ENCODE measurements at regions not wholly inside any gene's neighbourhood (a gene's known extent, or its start where the extent isn't known, plus 50 kb on each side); places are given as distances from the start of the nearest gene placed in this dataset.

DNA sequence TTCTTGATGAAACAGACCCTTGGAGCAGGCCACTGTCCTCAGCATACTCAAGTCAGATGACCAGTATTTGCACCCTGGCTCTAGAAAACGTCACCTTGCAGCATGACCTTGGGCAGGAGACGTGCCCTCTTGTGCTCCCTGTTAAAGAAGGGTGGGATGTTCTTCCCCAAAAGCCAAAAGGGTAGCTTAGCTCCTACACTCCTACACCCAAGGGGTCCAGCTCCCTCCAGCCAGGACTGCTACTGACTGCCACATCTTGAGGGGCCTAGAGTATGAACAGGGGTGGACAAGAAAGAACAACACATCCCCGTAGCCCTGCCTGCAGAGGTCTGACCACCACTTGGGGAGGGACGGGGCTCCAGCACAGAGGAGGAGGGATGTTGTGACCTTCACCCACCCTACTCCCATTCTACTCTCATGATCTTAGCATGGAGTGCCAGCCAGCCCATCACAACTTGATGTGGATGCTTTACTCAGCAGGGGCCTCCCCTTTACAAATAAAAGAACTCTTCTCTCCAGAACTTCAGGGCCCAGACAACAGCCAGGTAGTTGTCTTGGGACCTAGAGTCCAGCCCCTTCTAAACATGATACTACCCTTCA, 165.3 kb upstream of the ZMIZ1 start:
- DNase-seq, result no peak

DNA sequence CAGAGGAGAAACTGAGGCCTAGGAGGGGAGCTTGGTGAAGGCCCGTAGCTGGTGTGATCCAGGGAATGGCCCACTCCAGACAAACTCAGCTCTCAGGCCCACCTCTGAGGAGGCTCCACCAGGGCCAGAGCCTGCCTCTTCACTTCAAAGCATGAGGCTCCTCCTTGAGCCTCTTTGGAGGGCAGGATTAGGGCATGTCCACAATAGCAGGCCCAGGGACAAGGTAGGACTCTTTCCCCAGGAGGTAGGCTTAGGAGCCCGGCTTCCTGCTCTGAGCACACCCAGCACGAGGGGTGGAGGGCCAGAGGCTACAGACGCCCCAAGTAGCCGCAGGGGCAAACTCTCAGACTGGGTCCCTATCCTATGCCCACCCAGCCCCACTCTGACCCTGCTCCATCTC, 164.6 kb upstream of the ZMIZ1 start:
- DNase-seq, result no peak

DNA sequence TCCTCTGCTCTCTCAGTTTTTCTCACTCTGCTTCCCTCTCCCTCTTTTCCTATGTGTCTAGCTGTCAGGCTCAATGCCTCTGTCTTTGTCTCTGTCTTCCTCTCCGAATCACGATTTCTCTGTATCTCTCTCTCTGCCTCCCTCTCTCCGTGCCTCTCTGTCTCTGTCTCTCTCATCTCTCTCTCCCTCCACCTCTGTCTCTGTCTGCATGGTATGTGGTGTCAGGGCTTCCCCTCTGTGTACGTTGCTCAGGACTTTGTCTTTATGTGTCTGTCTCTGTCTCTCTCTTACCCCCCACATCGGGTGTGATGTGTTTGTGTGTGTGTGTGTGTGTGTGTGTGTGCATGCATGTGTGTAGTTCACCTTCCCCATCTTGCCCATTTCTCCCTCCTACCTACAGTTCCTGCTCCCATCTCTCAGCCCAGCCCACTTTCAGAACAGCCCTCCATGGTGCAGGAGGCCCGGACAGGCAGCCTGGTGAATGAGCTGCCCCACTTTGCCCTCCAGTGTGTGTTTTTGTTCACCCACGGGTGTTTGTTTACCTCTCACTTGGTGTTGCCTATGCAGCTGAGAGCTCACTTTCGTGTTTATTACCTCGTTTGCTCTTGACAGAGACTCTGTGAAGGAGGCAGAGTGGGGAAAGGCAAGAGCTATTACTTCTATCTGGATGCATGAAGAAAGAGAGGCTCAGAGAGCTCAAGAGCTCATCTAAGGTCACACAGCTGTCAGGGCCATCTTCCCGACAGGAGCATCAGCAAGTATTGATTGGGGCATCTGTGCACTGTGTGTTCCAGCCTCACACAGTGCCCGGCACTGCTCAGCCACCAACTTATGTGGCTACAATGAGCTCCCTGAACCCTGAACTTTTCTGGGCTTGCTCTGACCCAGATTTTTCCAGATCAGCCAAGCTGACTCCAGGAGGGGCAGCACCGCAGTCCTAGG, 163.5 kb upstream of the ZMIZ1 start:
- DNase-seq, result peak; percentile 45

DNA sequence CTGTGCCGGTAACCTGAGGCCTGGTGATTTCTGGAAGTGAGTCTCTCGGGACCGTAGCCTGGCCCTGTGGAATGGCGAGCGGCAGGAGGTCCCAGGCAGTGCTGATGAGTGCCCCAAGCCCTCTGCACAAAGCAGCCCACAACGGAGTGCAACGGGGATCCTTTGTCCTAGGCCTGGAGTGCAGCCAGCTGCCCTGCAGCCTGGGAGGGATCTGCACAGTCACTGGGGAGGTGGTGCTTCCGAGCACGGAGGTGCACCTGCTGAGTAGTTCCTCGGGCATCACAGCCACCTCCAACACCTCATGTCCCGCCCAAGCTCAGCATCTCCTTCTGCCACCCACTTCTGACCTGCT, 162.8 kb upstream of the ZMIZ1 start:
- DNase-seq, result no peak

DNA sequence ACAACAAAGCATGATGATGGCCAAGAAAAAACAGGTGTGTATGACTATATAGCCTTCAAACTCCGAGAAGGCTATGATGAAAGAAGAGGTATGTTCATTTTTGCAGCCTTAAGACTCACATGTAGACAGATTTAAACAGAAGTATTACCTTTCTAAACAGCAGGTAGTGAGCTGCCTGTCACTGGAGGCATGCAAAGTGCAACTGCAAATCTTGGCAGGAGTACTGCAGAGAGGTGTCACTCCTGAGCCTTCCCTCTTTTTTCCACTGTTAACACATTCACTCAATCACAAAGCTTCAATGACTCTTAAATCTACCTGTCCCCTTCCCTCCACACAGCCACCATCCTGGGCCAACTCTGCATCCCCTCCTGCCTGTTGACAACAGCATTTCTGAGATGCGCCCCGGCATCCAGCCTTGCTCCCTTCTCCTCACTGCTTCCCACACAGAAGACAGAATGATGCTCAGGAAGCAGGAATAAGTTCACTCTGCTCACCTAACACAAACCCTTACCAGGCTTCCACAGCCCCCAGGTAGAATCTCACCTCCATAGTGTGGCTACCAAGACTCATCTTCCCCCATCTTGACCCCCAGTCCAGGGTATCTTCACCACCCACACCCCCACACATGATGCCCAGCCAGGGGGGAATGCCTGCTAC, 161.9 kb upstream of the ZMIZ1 start:
- no peak for DNase-seq

DNA sequence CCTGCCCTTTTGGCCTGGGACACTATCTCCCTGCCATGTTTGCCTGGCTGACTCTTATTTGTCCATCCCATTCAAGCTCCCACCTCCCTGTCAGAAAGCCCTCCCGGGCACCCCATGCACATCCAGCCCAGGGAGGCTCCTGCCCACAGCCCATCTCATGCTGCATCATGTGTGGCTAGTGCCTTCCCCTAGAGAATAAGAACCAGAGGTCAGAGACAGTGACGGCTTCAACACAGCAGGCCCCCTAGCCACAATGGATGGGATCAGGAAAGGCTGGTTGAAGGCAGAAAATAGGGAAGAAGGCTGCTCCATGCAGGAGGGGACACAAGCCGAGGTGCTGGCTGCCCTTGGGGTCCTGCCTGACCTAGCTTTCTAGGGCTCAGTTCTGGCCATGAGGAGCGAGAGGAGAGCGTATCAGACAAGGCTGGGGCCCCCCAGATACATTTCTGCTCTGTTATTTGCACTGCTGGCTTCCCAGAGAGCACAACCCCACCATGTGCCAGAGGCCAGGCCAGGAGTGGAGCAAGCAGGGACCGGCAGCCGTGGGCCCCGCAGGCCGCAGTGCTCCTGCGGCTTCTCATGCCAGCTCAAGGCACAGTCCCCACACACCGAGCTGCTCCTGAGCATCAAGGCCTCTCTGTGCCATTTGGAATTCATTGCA, 161.1 kb upstream of the ZMIZ1 start:
- no peak for DNase-seq

DNA sequence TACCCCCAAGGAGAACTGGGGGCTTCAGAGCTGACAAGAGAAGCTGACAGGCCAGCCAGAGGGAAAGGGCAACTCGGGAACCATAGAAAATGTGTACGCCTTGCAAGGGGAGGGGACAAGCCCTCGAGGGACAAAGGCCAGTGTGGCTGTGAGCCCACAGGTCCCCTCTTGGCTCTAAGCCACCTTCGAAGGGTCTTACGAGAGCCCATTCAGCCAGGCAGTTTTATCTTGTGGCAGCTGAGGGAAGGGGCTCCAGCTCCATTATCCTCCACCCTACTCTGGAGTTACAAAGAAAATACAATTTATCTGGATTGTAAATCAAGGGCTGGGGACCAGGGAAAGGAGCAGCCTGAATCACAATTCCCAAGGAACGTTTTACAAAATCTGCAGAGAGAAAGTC, 159.5 kb upstream of the ZMIZ1 start:
- no peak for DNase-seq

DNA sequence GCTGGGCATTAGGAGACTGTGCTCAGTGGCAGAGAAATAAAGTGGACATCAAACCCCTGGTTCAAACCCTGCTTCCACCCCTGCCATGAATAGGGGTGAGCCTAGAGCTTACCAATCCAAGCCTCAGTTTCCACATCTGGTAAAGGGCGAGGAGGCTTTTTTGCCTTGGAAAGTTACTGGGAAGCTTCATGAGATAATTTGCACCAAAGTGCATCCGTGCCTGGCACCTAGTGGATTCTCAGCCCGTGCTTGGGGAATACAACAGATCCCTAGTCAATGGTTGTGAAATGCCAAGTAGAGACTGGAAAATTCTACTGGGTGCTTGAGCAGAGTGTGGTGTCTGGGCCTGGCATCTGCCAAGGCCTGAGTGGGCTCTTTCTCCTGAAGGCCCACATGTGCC, 158.7 kb upstream of the ZMIZ1 start:
- no peak for DNase-seq

DNA sequence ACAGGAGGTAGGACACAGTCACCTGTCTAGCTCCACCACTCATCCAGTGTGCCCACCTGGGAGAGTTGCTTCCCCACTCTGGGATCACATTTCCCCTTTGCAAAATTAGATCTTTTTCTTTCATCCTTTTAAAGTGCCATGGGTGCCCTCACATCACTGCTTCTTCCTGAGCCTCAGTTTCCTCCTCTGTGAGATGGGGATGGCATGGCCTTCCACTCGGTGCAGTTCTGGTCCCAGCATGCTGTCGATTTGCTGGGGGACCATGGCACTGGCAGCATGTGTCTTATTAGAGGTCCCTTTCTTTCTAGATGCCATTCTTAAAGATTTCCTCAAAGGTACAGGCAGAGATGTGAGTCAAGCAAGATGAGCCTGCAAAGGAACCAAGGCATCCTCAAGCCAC, 158.3 kb upstream of the ZMIZ1 start:
- no peak for DNase-seq

DNA sequence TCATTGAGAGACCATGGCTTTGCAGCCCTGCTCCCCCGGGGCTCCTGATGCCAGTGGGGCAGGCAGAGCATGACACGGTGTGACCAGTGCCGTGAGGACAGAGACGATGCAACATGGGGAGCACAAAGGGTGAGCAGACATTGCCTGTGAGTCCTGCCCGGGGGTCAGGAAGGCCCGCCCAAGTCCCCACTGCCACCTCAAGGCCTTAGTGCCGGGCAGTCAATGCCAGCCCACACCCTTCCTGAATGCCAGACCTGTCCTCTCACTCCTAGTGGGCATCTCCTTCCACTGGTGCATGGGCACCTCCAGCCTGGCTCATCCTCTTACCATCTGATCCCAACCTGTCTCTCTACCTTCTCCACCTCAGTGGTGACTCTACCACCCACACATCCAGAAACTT, 157.9 kb upstream of the ZMIZ1 start:
- no peak for DNase-seq

DNA sequence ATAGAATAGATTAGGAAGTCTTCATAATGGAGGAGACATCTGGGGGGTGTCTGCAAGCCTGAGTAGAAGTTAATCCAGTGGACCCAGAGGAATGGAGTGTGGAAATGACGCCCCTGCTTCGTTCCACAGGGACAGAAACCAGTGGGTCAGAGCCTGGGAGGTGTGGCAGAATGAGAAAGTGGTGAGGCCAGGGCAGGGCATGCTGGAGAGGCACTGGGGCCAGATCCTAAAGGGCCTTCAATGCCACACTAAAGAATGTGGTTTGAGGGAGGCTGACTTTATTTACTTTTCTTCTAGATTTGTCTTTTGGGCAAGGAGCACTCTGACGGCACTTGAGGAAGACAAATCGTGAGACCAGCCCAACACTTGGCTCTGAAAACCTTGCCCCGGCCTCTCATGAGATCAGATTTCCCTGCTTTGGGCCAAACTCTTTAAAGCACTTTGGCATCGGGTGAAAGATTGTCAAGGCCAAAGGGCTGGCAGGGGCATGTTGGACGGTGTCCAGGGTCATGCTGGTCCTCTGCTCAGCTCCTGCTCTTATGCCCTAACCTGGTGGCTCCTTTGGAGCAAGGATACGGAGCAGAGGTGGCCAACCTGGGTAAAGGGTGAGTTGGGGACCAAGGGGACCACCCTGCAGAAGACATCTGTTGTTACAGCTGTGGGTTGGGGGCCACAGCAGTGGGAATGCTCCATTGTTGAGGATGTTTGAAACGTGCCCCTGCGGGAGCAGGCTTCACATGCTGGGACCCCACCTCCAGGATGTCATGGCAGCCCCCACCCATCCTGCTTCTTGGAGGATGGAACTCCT, 157.0 kb upstream of the ZMIZ1 start:
- DNase-seq, result no peak

DNA sequence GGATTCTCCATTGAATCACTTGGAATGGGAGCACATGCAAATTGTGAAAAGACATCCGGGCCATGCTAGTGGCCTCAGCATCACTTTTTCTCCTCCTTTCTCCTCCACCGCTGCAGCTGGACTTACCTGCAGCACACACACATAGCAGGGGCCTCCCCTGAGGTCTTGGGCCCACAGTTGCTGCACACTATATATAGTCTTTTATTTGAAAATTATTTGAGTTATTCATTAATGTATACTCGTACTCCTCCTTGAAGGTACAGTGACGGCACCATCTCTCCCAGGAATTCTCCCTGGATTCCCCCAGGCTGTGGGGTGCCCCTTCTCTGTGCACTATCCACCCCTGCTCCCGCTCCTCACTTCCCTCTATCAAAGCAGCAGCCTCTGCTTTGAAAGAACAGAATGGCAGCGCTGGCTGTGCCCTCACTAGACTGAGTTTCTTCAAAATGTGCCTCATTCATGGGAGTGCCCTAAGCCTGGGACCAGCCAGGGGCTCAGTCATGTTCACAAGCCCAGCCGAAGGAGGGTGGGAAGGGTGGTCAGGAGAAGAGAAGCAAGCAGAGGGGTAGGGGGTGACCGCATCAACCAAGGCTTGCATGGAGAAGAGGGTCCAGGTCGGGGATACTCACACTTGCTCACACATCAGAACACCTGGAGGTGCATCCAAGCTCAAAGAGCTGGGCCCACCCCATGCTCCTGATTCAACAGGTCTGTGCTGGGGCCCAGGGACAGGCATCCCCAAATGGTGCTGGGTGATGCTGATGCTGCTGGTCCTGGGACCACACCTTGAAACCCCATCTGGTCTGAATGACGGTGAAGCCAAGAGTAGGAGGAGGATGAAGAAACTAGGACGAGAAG, 156.2 kb upstream of the ZMIZ1 start:
- DNase-seq, result no peak

DNA sequence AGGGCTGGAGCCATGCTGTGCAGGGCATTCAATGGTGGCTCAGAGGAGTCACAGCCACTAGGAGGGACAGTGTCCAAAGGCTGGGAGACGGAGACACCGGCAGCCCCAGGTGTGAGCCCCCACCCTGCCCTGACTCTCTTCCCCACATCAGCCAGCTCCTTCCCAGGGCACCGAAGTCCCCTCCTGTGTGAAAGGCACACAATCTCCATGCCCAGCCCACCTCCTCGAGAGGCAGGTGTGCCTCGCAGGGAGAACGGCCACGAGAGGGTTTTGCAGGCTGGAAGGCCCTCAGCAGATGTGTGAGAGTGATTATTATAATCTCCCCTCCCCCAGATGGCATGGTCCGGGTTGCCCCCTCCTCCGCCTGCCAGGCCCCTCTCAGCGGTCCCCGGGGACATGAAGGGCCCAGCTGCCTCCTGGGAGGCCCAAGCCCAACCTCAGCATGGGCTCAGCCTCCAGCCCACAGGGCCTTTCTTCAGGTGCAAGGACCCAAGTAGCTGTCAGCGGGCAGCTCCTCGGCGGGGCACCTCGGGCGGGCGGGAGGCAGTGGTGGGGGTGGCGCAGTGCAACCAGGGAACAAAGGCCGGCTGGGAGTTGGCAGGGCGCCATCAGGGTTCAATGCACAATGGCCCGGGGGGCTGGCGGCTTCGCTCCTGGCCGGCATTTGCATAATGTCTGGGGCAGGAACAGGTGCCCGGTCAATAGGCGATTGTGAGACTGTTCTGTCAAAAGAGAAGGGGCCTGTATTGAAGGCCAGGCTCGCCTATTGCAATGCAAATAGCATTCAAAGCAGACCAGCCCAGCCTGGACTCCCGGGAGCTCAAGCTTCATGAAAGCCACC, 155.3 kb upstream of the ZMIZ1 start:
- DNase-seq, result peak; percentile 94

DNA sequence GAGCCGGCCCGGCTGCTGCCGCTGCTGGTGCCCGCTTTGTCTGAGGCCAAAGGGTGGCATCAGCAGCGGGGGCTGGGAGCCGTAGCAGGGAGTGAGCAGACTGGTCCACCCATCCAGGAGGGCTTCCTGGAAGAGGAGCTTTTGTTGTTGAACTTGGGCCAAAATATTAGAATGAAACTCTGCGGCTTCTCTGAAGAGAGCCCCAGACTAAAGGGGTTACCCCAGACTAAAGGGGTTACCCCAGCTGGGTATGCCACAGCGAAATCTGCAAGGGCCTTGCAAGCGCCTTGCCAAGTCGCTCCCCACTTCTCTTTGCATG, 154.7 kb upstream of the ZMIZ1 start:
- DNase-seq, result no peak

DNA sequence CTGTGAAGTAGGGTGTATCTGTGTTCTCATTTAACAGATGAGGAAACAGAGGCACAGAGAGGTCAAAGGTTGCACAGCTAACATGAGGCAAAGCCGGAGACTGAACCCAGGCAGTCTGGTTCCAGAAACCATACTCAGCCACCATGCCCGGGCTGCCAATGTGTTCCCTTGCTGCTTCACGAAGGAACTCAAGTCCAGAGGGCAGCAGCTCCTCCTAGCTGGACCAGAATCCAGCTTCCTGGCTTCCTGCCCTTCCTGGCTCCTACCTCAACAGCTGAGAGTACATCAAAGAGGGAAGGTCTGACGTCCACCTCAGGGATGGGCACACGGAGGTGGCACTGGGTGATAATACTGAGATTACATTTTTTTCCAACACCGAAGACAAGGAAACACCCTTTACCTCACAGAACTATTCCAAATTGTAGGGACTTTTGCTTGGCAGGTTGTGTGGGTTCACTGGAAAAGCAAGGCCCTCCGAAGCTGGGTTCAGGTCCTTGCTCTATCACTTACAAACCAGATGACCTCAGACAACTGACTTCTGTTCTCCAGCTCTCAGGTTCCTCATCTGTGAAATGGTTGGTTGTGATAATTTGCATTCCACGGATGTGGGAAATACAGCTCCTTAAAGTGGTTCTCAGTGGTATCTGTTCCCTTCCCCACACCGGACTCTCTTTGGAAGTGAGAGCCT, 154.1 kb upstream of the ZMIZ1 start:
- DNase-seq, result no peak

DNA sequence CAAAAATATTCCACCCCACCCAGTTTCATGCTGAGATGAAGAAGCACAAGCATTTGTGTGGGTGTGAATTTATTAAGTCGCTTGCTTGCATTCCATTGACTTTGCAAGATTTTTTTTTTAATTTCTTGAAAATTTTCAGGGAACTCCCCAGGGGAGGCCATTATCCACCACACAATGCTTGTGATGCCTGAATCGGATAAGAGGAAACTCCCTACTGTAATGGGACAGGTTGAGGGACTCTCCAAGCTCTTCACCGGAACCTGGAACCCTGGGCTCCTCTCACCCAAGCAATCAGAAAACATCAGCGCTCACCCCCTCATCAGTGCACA, 153.6 kb upstream of the ZMIZ1 start:
- DNase-seq, result no peak

DNA sequence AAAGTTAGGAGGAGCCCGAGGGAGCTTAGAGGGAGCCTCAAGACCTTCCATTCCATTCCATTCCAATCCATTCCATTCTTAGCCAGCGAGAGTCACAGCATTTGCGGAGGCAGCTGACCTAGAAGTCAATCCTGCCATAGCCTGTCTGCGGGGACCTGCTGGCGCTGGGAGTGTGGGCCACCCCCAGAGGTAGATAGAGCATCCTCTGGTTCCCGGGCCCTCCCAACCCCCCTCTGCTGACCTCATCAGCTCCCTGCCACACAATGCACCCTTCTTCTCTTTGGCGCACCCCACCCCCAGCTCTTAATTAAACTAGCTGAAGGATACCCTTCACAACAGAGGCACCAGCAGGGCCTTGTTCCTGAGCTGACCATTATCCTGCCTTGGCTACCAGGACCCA, 152.5 kb upstream of the ZMIZ1 start:
- DNase-seq, result no peak

DNA sequence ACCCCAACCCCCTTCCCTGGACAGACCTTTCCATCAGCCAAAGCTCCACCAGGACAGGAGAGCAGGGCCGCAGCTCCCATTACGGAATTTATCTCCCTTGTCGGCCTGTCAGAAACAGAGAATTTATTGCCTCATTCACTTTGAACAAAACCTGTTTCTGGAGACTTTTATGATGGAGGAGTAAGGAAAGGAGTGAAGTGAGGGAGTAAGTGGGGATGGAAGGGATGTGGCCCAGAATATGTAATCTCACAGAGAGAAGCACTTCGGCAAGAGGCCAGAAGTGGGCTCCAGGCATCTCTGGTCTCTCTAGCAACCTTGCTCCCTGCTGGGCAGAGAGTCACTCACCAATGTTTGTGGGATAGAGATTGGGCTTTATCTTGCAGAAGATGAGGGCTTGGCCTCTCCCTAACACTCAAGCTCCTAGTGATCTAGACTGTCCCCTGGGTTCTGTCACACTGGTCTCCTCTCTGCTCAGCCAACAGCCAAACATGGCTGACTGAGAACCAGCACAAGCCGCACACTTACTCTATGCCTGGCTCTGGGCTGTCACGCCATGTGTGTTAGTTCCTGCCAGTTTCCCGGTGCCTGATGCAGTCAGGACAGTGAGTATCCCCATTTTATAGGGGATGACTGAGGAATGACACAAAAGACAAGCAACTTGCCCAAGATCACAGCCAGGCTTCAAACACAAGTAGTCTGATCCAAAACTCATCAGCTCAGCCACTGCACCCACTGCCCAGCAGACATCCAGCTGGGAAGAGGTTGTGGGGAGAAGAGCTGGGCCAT, 149.4 kb upstream of the ZMIZ1 start:
- DNase-seq, result no peak

DNA sequence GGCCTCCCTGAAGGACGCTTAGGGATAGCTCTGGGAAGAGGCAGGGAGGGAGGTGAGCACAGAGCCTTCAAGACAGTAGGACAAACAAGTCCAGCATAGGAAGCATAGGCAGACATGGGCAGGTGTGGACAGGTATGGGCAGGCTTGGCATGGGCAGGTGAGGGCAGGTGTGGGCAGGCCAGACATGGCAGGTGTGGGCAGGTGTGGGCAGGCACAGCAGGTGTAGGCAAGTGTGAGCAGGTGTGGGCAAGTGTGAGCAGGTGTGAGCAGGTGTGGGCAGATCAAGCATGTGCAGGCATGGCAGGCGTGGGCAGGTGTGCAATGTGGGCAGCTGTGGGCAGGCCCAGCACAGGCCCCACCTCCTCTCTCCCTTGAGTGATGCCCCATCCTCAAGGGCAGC, 148.8 kb upstream of the ZMIZ1 start:
- DNase-seq, result no peak

DNA sequence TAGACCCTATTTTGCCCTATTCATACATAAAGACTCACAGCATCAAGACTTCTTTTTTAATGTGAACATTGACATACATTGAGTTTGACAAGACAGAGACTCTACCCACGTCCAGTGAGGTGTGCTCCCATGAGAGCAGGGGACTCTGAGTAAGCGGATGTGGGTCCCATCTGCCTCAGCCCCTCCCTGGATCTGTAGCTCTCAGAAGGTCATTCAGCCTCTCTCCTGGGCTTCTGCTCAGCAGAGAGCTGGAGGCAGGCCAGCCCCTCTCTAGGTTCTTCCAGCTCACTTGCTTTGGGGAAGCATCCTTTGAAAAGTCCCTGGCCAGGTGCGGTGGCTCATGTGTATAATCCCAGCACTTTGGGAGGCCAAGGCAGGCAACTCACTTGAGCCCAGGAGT, 146.9 kb upstream of the ZMIZ1 start:
- no peak for DNase-seq
